ENCODE measurements at regions not wholly inside any gene's neighbourhood (a gene's known extent, or its start where the extent isn't known, plus 50 kb on each side); places are given as distances from the start of the nearest gene placed in this dataset.

- TF ChIP-seq CTCF (IDR thresholded peaks at IDR 0.05) (no peak), POLR2A (IDR thresholded peaks at IDR 0.05) (no peak)
These were observed 152.8 kb upstream of the CXorf51A start for GRCh38 chrX:146967306-146967705.

All from upper lobe of left lung (tissue), 4 donors.